HCT116 (cell line): ENCODE measurements at regions not wholly inside any gene's neighbourhood (a gene's known extent, or its start where the extent isn't known, plus 50 kb on each side); places are given as distances from the start of the nearest gene placed in this dataset.

Source experiments
- JUND ChIP-seq: IDR thresholded peaks from 2 replicates; pipeline ENCODE4 v1.6.1; 2012
- TF ChIP-seq, protein P1 (sequence below): IDR thresholded peaks from 2 replicates; pipeline ENCODE4 v1.6.1; 2012

DNA sequence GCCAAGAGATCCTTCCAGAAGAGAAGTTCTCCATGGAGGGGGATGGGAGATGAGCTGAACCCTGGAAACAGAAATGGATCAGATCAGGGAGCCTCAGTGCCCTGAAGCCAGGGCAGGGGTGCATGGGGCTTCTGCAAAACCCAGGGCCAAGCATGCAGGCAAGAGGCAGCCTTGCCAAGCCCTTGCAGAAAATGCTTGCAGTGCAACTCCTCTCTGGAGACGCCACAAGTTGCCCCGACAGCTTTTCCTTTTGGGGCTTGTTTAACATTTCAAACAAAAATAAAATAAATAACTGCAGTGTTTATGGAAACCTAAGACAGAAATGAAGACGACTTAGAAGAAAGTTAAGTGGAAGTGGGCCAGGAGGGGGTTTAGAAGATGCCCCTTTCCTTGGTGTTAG lies 177.5 kb upstream of the TNP1 start:
- TF ChIP-seq, protein P1, sequence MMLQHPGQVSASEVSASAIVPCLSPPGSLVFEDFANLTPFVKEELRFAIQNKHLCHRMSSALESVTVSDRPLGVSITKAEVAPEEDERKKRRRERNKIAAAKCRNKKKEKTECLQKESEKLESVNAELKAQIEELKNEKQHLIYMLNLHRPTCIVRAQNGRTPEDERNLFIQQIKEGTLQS, result no peak
- TF ChIP-seq JUND, result no peak
